Thyroid gland (tissue), 4 donors: ENCODE measurements at regions not wholly inside any gene's neighbourhood (a gene's known extent, or its start where the extent isn't known, plus 50 kb on each side); places are given as distances from the start of the nearest gene placed in this dataset.

Experiments
- CTCF ChIP-seq, 6 experiments: fragments of 200-600 bp in 3 of 6; fragments of 450-650 bp in 3 of 6; sonication (generic) in 3 of 6; IDR thresholded peaks; one replicate each; pipeline ENCODE4 v1.5.1; 2016 to 2019; ENCODE audit warnings: antibody characterized with exemption in 6 of 6, mild to moderate bottlenecking in 2 of 6, inconsistent platforms in 1 of 6, moderate library complexity in 1 of 6
- POLR2A ChIP-seq, 2 donors: fragments of 450-650 bp; IDR thresholded peaks; one replicate each; pipeline ENCODE4 v1.6.1; 2017; ENCODE audit warnings: antibody characterized with exemption in 2 of 2, mild to moderate bottlenecking in 2 of 2, moderate library complexity in 1 of 2

GRCh38 chr3:84836961-84837360 is 121.8 kb upstream of the CADM2 start:
- TF ChIP-seq CTCF (IDR thresholded peaks at IDR 0.05) (no peak), POLR2A (IDR thresholded peaks at IDR 0.05) (no peak)
